ENCODE measurements at regions not wholly inside any gene's neighbourhood (a gene's known extent, or its start where the extent isn't known, plus 50 kb on each side); places are given as distances from the start of the nearest gene placed in this dataset.

DNA sequence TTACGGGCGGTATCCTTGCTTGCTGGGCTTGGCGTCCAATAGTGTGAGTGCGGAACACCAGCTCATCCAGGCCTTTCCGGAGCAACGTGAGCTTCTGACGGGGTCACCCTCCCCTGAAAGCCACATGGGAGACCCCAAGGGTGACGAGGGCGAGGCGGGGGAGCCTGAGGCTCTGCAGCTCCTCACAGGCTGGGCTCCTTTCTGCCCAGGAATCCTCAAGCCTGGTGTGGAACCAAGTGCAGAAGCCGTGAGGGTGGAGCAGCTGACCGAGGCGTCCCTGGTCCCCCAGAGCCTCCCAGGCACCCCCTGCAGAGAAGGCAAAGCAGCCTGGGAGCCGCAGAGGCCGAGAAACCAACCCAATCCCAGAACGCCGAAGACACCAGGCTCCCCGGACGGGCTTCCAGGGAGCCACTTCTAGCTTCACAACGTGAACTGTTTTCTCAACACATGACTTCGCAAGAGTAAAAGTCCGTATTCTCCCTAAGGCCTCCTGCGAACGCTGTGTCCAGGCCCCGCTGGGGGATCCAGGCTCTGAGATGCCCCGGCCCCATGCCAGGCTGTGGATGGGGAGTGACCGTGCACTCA lies 530.3 kb downstream of the BRD1 start:
- DNase-seq: no peak

GRCh38 chr22:49296561-49296960 lies 531.1 kb downstream of the BRD1 start:
- DNase-seq: no peak

- no peak for DNase-seq
Observed at GRCh38 chr22:49295851-49296560, 531.7 kb downstream of the BRD1 start.

DNA sequence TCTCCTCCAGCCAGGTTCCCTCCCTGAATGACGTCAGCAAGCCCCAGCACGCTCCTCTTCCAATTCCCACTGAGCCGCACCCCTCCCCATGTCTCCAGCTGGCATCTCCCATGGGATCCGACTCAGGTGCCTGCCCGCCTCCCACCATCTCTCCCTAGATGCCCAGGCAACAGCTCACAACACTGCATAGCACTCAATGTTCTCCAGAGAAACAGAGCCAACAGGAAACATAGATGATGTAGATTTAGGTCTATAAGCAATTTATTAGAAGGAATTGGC lies 532.3 kb downstream of the BRD1 start:
- no peak for DNase-seq

- DNase-seq: no peak
Observed at GRCh38 chr22:49294656-49295464, 532.8 kb downstream of the BRD1 start.

DNA sequence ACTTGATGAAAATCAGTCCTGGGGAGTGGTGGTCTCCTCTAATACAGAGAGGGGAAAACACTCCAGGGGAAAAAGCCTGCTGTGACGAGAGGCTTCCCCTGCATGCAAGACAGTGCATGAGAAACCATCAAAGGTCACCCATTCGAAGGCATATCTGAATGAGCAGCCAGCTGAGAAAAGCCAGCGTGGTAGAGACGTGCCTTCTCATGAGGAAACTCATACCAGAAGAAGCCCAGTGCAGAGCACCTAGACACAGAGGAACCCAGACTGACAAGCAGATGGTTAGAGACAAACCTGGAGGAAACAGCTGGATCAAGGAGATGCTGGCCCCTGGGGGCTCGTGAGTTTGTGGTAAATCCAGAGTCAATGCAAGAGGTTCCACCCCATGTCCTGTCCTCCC lies 534.8 kb downstream of the BRD1 start:
- no peak for DNase-seq

DNA sequence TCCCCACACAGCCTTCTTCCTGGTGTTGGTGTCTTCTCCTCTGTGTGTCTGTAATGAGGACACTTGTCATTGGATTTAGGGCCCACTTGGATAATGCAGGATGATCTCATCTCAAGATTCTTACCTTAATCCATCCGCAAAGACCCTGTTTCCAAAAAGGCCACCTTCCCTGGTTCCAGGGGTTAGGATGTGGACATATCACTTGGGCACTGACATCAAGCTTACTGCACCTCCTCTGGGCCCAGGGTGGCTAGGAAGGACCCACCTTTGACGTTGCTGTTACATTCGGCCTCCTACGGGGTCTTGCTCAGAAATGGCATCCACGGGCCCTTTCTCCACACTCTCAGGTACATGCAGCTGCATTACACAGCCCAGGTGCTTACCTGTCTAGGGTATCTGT lies 535.9 kb downstream of the BRD1 start:
- no peak for DNase-seq

DNA sequence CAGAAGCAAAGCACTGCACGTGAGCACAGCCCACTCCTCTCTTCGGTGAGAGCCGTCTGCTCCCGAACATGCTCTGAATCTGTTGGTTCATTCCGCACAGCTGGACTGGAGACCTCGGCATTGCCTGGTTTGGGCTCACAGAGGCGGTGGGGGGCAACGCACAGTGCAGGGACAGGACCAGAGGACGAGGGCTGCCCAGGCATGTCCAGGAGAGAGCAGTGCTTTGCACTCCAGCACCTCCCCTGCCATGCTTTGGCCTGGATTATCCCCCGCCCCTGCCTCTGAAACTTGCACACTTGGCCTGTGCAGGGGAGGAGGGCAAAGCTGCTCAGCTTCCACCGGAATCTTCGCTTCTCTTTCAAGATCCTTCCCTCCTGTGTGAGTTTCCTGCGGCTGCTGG lies 536.5 kb downstream of the BRD1 start:
- no peak for DNase-seq

- no peak for DNase-seq
Observed at GRCh38 chr22:49290711-49291110, 537.0 kb downstream of the BRD1 start.

DNA sequence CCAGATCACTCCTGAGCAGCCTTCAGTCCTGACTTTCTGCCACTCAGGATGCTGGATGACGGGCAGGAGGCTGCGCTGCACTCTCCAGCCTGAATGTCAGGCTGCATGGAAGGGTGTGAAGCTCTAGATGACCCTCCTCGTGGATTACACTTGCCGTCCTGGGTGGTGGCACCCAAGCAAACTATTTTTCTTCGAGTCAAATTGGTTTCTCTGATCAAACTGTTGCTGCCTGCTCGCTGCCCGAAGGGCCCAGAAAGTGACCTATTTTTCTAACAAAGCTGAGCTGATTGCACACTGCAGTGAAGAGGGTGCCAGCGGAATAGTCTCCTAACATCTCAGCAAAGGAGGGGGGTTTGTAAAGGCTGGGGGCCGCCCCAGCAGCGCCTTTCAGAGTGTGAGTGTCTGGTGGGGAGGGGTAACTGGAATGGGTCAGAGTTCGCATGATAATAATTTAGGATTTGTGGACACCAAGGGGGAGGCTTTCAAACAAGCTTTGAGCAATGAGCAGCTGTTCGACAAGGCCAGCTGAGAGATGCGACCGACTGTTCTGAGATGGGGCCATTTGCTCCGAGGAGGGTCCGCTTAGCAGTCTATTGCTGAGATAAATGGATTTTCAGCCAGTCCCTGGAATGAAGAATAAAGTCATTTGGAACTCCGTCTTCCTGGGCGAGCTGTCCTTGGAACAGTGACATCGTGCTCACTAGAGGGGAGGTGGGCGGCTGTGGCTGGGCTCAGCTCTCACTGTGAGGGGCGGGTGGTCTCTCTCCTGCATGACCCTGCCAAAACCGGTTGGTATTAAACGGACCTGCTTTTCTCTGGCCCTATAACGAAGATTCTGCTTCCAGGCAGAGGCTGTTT lies 537.6 kb downstream of the BRD1 start:
- no peak for DNase-seq

DNA sequence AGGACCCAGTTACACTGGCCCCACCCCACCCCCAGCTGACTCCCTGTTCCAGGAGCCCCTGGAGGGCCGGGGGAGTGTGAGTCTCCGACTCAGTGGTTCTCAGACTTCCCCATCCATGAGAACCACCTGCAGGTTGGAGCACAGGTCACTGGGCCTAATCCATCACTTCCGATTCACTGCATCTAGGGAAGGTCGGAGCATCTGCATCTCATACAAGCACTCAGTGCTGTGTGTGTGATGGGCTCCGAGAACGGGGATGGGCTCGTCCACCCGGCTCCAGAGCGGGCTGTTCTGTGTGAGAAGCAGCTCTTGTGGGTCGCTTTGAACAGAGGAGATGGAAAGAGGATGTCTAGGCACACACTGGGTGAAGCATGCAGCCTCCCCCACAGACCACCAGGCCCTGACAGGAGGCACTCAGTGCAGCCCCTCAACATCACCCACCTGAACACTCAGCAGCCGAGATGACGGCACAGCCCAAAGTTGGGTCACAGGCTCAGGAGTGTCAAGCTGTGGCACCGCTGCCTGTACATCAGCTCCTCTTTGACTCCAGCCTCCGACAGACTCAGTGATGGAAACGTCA lies 541.4 kb downstream of the BRD1 start:
- no peak for DNase-seq

- no peak for DNase-seq
Observed at GRCh38 chr22:49284931-49285330, 542.7 kb downstream of the BRD1 start.

GRCh38 chr22:49284056-49284784 lies 543.5 kb downstream of the BRD1 start:
- no peak for DNase-seq

GRCh38 chr22:49282596-49282995 lies 545.1 kb downstream of the BRD1 start:
- no peak for DNase-seq

GRCh38 chr22:49281467-49282340 lies 546.0 kb downstream of the BRD1 start:
- no peak for DNase-seq

- no peak for DNase-seq
Observed at GRCh38 chr22:49278340-49278739, 549.3 kb downstream of the BRD1 start.

DNA sequence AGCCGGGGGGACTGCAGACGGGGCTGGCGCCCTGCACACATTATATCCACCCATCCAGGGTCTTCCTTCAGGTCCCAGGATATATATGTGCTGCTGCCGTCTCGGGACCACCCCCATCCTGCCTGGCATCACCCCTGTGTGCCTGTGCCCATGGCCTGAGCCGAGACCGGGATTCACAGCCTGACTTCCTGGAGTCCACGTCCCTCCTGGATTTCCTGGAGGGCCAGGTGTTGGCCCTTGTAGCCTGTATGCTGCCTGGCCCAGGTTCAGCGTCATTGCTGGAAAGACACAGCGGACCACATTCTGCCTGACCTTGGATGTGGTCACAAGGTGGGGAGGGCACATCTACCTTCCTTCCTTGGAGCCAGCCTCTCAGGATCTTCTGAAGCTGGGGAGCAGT lies 551.1 kb downstream of the BRD1 start:
- DNase-seq: no peak

GRCh38 chr22:49274754-49275380 lies 552.8 kb downstream of the BRD1 start:
- DNase-seq: no peak

- no peak for DNase-seq
Observed at GRCh38 chr22:49272546-49273125, 555.0 kb downstream of the BRD1 start.

Measured in amygdala (tissue), 56 donors.